ENCODE measurements at regions not wholly inside any gene's neighbourhood (a gene's known extent, or its start where the extent isn't known, plus 50 kb on each side); places are given as distances from the start of the nearest gene placed in this dataset.

- POLR2A ChIA-PET: no interaction called here
- Histone ChIP-seq H3K27ac (ENCODE audit: low read depth, low read length) (no peak overlapping the region), H3K4me3 (ENCODE audit: low read depth, low read length) (no peak overlapping the region), H3K9me3 (ENCODE audit: control insufficient read depth, insufficient read depth, low read length) (no peaks in the 10 kb centered on the region), H3K27me3 (ENCODE audit: control insufficient read depth, insufficient read depth, low read length) (no peaks in the 10 kb centered on the region)
- no peak for DNase-seq (ENCODE audit: low read depth, low spot score)
- CTCF ChIA-PET: interaction anchor here (0.5 to 0.7 kb wide), 2 partner anchors 8 to 253 kb away, joined by 4 to 5 read pairs; no protein-coding TSS in a partner anchor
- no peak for TF ChIP-seq CTCF (IDR thresholded peaks at IDR 0.05; ENCODE audit: low read depth, low read length)
Measured at GRCh38 chr4:43425206-43425605, 532.7 kb downstream of the GRXCR1 start.

GRCh38 chr4:43435291-43435690 is 542.8 kb downstream of the GRXCR1 start:
- ChIA-PET POLR2A (no interaction called here), CTCF (no interaction called here)
- Histone ChIP-seq H3K27ac (ENCODE audit: low read depth, low read length) (no peak overlapping the region), H3K9me3 (ENCODE audit: control insufficient read depth, insufficient read depth, low read length) (no peaks in the 10 kb centered on the region), H3K27me3 (ENCODE audit: control insufficient read depth, insufficient read depth, low read length) (no peaks in the 10 kb centered on the region), H3K4me3 (ENCODE audit: low read depth, low read length) (no peak overlapping the region)
- TF ChIP-seq CTCF (IDR thresholded peaks at IDR 0.05; ENCODE audit: low read depth, low read length): no peak
- DNase-seq (ENCODE audit: low read depth, low spot score): no peak

- POLR2A ChIA-PET: no interaction called here
- DNase-seq (ENCODE audit: low read depth, low spot score): no peak
- TF ChIP-seq CTCF (IDR thresholded peaks at IDR 0.05; ENCODE audit: low read depth, low read length): no peak
- no peaks in the 10 kb centered on the region for H3K27me3 ChIP-seq (ENCODE audit: control insufficient read depth, insufficient read depth, low read length)
- no peaks in the 10 kb centered on the region for H3K9me3 ChIP-seq (ENCODE audit: control insufficient read depth, insufficient read depth, low read length)
- H3K27ac ChIP-seq (ENCODE audit: low read depth, low read length): no peak overlapping the region
- no peak overlapping the region for H3K4me3 ChIP-seq (ENCODE audit: low read depth, low read length)
- CTCF ChIA-PET: no interaction called here
Measured at GRCh38 chr4:43452948-43453347, 560.4 kb downstream of the GRXCR1 start.

GRCh38 chr4:43456383-43456782 is 563.9 kb downstream of the GRXCR1 start:
- peak; percentile 50 for DNase-seq (ENCODE audit: low read depth, low spot score)
- no peak for TF ChIP-seq CTCF (IDR thresholded peaks at IDR 0.05; ENCODE audit: low read depth, low read length)
- Histone ChIP-seq H3K9me3 (ENCODE audit: control insufficient read depth, insufficient read depth, low read length) (no peaks in the 10 kb centered on the region; the same call in 1 of the 2 replicates), H3K27me3 (ENCODE audit: control insufficient read depth, insufficient read depth, low read length) (no peaks in the 10 kb centered on the region), H3K4me3 (ENCODE audit: low read depth, low read length) (no peak overlapping the region), H3K27ac (ENCODE audit: low read depth, low read length) (no peak overlapping the region)
- ChIA-PET POLR2A (no interaction called here), CTCF (interaction anchor here (1.4 kb wide), 1 partner anchor 325 kb away, joined by 4 read pairs; no protein-coding TSS in a partner anchor)

GRCh38 chr4:43457866-43458265 is 565.4 kb downstream of the GRXCR1 start:
- Histone ChIP-seq H3K4me3 (ENCODE audit: low read depth, low read length) (no peak overlapping the region), H3K27ac (ENCODE audit: low read depth, low read length) (no peak overlapping the region), H3K27me3 (ENCODE audit: control insufficient read depth, insufficient read depth, low read length) (no peaks in the 10 kb centered on the region), H3K9me3 (ENCODE audit: control insufficient read depth, insufficient read depth, low read length) (no peaks in the 10 kb centered on the region; the same call in 1 of the 2 replicates)
- TF ChIP-seq CTCF (IDR thresholded peaks at IDR 0.05; ENCODE audit: low read depth, low read length): no peak
- ChIA-PET POLR2A (no interaction called here), CTCF (no interaction called here)
- DNase-seq (ENCODE audit: low read depth, low spot score): no peak
